SK-N-SH treated with all-trans-retinoic acid at 6 μM for 48 hours (cell line): ENCODE measurements at regions not wholly inside any gene's neighbourhood (a gene's known extent, or its start where the extent isn't known, plus 50 kb on each side); places are given as distances from the start of the nearest gene placed in this dataset.

Experiments
- ATAC-seq: fragments of 200-7000 bp; cut with Tn5 transposase; 3 replicates; pipeline ENCODE4 v1.9.1; 2020; ENCODE audit warnings: mild to moderate bottlenecking, moderate library complexity
- ARNTL ChIP-seq: fragments of 450-650 bp; formaldehyde crosslinking; IDR thresholded peaks from 2 replicates; pipeline ENCODE4 v1.5.0; 2020; ENCODE audit warnings: low read depth, mild to moderate bottlenecking, moderate library complexity, borderline replicate concordance
- CSDC2 ChIP-seq: fragments of 250-450 bp; sonication (Bioruptor Pico); IDR thresholded peaks from 2 replicates; pipeline ENCODE4 v1.5.0; 2020; ENCODE audit warnings: mild to moderate bottlenecking, moderate library complexity
- ISL1 ChIP-seq: fragments of 250-450 bp; sonication (Bioruptor Pico); IDR thresholded peaks from 2 replicates; pipeline ENCODE4 v2.1.2; 2022; ENCODE audit warnings: mild to moderate bottlenecking, moderate library complexity
- OSR1 ChIP-seq: fragments of 250-450 bp; sonication (Bioruptor Pico); IDR thresholded peaks from 2 replicates; pipeline ENCODE4 v1.8.0; 2022; ENCODE audit warnings: moderate library complexity, mild to moderate bottlenecking, inconsistent platforms
- PPARA ChIP-seq: fragments of 250-450 bp; sonication (Bioruptor Pico); IDR thresholded peaks from 2 replicates; pipeline ENCODE4 v1.5.0; 2020; ENCODE audit warnings: mild to moderate bottlenecking, borderline replicate concordance
- TCF4 ChIP-seq: fragments of 250-450 bp; sonication (Bioruptor Pico); IDR thresholded peaks from 2 replicates; pipeline ENCODE4 v1.8.0; 2021; ENCODE audit warnings: mild to moderate bottlenecking, moderate library complexity, borderline replicate concordance
- TOX ChIP-seq: fragments of 250-450 bp; sonication (Bioruptor Pico); IDR thresholded peaks from 2 replicates; pipeline ENCODE4 v1.8.0; 2021; ENCODE audit warnings: mild to moderate bottlenecking, moderate library complexity, borderline replicate concordance
- ZC3H10 ChIP-seq: fragments of 250-450 bp; sonication (Bioruptor Pico); IDR thresholded peaks from 2 replicates; pipeline ENCODE4 v1.5.1; 2021; ENCODE audit warnings: mild to moderate bottlenecking, moderate library complexity
- ZFP3 ChIP-seq: fragments of 250-450 bp; sonication (Bioruptor Pico); IDR thresholded peaks from 2 replicates; pipeline ENCODE4 v1.5.0; 2020; ENCODE audit warnings: mild to moderate bottlenecking, moderate library complexity
- ZFP30 ChIP-seq: fragments of 450-650 bp; formaldehyde crosslinking; IDR thresholded peaks from 2 replicates; pipeline ENCODE4 v1.5.0; 2022; ENCODE audit warnings: mild to moderate bottlenecking, moderate library complexity
- ZNF565 ChIP-seq: fragments of 450-650 bp; formaldehyde crosslinking; conservative IDR thresholded peaks from 2 replicates; pipeline ENCODE4 v1.5.0; 2020; ENCODE audit warnings: low read depth, mild to moderate bottlenecking, moderate library complexity
- ZNF70 ChIP-seq: fragments of 450-650 bp; formaldehyde crosslinking; IDR thresholded peaks from 2 replicates; pipeline ENCODE4 v1.5.0; 2020; ENCODE audit warnings: mild to moderate bottlenecking, moderate library complexity
- ZNF8 ChIP-seq: fragments of 450-650 bp; formaldehyde crosslinking; IDR thresholded peaks from 2 replicates; pipeline ENCODE4 v1.5.0; 2020; ENCODE audit warnings: mild to moderate bottlenecking, moderate library complexity
- TF ChIP-seq, protein P1 (sequence below): fragments of 250-450 bp; sonication (Bioruptor Pico); IDR thresholded peaks from 2 replicates; pipeline ENCODE4 v1.5.1; 2021; ENCODE audit warnings: mild to moderate bottlenecking, moderate library complexity
- TF ChIP-seq, protein P2 (sequence below): fragments of 250-450 bp; sonication (Bioruptor Pico); IDR thresholded peaks from 2 replicates; pipeline ENCODE4 v1.8.0; 2020; ENCODE audit warnings: mild to moderate bottlenecking, moderate library complexity, borderline replicate concordance
- TF ChIP-seq, protein P3 (sequence below): fragments of 250-450 bp; sonication (Bioruptor Pico); IDR thresholded peaks from 2 replicates; pipeline ENCODE4 v1.8.0; 2021; ENCODE audit warnings: low read depth, mild to moderate bottlenecking, moderate library complexity, borderline replicate concordance
- TF ChIP-seq, protein P4 (sequence below): fragments of 250-450 bp; sonication (Bioruptor Pico); IDR thresholded peaks from 2 replicates; pipeline ENCODE4 v1.5.1; 2020; ENCODE audit warnings: low read depth, mild to moderate bottlenecking, moderate library complexity
- TF ChIP-seq, protein P5 (sequence below): fragments of 250-450 bp; sonication (Bioruptor Pico); IDR thresholded peaks from 2 replicates; pipeline ENCODE4 v1.5.0; 2020; ENCODE audit warnings: mild to moderate bottlenecking, moderate library complexity

DNA sequence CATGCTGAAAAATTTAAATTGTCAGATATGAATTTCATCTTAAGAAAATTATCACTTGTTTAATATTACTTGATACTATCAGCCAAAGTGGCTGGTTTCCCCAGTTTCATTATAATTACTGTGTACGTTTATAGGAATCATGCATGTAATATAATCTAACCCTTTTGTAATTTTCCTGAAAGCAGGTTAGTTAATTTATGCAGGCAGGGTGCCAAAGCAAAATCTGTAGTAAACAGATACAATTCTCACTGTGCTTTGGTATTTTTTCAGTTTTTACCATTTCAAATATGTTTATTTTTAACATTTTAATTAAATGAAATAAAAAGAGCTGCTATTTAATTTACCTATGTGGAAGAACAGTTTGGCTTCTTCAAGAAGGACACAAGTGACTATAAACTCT is 1227.5 kb upstream of the MIR17HG start:
- no peak for ATAC-seq

DNA sequence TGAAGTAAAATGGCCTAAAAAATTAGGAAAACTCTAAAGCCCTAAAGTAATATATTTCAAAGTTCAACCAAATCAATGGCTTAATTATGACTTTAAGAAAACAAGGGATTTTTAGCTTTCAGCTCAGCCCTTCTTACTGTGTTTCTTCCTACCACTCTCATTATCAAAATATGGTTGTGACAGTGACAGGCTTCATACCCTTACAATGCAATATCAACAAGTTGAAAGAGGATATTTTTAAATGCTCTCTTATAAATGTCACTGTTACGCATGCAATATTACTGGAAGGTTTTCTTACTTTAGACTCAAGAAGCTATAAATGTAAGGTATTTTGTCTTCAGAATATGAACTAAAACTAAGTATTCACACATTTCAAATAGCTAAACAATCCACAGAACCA is 1225.7 kb upstream of the MIR17HG start:
- TF ChIP-seq TCF4 (CRISPR knock-in tag) (no peak), ZNF70 (CRISPR knock-in tag) (no peak), ZFP30 (CRISPR knock-in tag) (no peak), ZNF565 (CRISPR knock-in tag) (no peak), TOX (CRISPR knock-in tag) (no peak), OSR1 (CRISPR knock-in tag) (no peak), ARNTL (CRISPR knock-in tag) (no peak), ISL1 (no peak)
- TF ChIP-seq, protein P1, sequence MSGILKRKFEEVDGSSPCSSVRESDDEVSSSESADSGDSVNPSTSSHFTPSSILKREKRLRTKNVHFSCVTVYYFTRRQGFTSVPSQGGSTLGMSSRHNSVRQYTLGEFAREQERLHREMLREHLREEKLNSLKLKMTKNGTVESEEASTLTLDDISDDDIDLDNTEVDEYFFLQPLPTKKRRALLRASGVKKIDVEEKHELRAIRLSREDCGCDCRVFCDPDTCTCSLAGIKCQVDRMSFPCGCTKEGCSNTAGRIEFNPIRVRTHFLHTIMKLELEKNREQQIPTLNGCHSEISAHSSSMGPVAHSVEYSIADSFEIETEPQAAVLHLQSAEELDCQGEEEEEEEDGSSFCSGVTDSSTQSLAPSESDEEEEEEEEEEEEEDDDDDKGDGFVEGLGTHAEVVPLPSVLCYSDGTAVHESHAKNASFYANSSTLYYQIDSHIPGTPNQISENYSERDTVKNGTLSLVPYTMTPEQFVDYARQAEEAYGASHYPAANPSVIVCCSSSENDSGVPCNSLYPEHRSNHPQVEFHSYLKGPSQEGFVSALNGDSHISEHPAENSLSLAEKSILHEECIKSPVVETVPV (CRISPR knock-in tag), result no peak
- TF ChIP-seq, protein P2, sequence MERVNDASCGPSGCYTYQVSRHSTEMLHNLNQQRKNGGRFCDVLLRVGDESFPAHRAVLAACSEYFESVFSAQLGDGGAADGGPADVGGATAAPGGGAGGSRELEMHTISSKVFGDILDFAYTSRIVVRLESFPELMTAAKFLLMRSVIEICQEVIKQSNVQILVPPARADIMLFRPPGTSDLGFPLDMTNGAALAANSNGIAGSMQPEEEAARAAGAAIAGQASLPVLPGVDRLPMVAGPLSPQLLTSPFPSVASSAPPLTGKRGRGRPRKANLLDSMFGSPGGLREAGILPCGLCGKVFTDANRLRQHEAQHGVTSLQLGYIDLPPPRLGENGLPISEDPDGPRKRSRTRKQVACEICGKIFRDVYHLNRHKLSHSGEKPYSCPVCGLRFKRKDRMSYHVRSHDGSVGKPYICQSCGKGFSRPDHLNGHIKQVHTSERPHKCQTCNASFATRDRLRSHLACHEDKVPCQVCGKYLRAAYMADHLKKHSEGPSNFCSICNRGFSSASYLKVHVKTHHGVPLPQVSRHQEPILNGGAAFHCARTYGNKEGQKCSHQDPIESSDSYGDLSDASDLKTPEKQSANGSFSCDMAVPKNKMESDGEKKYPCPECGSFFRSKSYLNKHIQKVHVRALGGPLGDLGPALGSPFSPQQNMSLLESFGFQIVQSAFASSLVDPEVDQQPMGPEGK (CRISPR knock-in tag), result no peak
- ATAC-seq, result no peak

More for the DNA sequence above, 1227.5 kb upstream of the MIR17HG start:
- TF ChIP-seq ZFP30 (CRISPR knock-in tag), result no peak
- TF ChIP-seq TOX (CRISPR knock-in tag), result no peak
- no peak for TF ChIP-seq ZC3H10
- no peak for TF ChIP-seq ARNTL (CRISPR knock-in tag)
- no peak for TF ChIP-seq ZFP3 (CRISPR knock-in tag)
- TF ChIP-seq, protein P3, sequence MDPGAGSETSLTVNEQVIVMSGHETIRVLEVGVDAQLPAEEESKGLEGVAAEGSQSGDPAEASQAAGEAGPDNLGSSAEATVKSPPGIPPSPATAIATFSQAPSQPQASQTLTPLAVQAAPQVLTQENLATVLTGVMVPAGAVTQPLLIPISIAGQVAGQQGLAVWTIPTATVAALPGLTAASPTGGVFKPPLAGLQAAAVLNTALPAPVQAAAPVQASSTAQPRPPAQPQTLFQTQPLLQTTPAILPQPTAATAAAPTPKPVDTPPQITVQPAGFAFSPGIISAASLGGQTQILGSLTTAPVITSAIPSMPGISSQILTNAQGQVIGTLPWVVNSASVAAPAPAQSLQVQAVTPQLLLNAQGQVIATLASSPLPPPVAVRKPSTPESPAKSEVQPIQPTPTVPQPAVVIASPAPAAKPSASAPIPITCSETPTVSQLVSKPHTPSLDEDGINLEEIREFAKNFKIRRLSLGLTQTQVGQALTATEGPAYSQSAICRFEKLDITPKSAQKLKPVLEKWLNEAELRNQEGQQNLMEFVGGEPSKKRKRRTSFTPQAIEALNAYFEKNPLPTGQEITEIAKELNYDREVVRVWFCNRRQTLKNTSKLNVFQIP (CRISPR knock-in tag), result no peak
- no peak for TF ChIP-seq ISL1
- TF ChIP-seq TCF4 (CRISPR knock-in tag), result no peak

DNA sequence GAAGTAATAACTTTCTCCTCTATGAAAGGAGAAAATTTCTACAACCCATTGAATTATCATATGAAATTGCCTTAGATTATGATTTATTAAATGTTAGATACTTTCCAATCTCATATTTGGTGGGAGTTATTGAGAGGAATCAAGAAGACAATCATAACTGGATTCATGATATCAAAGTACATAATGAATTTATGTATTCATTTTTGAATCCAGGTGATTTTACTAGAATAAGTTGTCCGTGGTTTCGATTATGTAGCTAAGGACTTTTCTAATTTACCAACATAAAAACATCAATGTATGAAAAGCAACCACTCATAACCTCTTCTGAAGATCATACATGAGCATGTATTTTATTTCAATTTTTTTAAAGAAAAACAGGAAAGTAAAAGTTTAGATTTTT is 1225.0 kb upstream of the MIR17HG start:
- TF ChIP-seq ZNF70 (CRISPR knock-in tag) (no peak), ZNF8 (CRISPR knock-in tag) (no peak)
- TF ChIP-seq, all 23 proteins: peak for 0
- no peak for ATAC-seq

DNA sequence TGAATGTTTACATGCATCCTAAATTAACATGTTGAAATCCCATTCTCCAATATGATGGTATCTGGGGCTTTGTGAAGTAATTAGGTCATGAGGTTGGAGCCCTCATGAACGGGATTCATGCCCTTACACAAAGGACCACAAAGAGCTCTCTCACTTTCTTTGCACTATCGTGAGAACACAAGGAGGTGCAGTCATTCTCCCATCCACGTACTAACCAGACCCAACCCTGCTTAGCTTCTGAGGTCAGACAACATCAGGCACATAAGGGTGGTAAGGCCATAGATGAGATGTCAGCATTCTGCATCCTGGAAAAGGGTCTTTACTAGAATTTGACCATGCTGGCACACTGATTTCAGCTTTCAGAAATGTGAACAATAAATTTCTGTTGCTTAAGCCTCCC is 1211.9 kb upstream of the MIR17HG start:
- no peak for TF ChIP-seq ZNF565 (CRISPR knock-in tag)
- no peak for ATAC-seq

DNA sequence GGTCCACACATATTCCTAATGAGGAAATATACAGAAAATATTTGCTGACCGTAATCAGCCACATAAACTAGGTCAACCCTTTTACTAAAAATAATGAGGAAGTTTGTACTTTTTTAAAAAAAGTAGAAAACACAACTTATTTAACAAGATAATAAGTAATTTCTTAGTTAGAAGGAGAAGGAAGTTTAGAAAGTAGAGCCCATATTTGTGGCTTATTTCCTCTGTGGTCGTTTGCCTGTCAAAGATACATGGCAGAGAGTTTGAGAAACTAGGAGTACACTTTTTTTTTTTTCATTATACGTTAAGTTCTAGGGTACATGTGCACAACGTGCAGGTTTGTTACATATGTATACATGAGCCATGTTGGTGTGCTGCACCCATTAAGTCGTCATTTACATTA is 1205.2 kb upstream of the MIR17HG start:
- TF ChIP-seq ZC3H10, result no peak
- no peak for TF ChIP-seq CSDC2 (CRISPR knock-in tag)
- no peak for ATAC-seq

DNA sequence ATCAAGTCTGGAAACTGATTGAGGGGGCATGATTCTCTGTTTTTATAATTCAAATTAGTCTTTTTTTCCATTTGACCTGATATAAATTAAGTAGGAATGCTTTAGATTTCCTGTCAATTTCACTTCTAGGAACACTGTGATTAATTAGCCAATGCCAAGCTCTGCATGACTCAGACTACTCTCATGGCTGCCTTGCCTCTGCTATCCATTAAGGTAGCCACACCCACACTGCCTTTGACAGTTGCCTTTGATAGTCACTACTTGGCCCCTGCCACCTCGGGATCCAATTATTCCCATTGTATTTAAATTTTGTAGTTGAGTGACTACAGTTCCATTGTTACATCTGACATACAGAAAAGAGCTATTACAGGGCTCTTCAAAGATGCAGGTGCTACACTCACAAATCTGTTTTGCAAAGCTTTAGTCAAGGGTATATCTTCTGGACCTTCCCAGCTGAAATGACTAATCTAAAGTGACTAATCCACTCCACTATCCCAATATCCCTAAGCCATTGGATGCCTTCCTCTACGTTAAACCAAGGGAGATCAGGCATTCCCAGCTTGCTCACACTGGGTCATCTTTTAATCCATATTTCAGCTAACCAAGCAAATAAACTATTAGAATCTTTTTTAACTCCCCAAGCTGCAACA is 1193.1 kb upstream of the MIR17HG start:
- ATAC-seq, result no peak
- TF ChIP-seq TOX (CRISPR knock-in tag) (no peak), ZFP3 (CRISPR knock-in tag) (no peak), TCF4 (CRISPR knock-in tag) (no peak), OSR1 (CRISPR knock-in tag) (no peak), ZNF8 (CRISPR knock-in tag) (no peak), PPARA (CRISPR knock-in tag) (no peak)
- TF ChIP-seq, protein P4, sequence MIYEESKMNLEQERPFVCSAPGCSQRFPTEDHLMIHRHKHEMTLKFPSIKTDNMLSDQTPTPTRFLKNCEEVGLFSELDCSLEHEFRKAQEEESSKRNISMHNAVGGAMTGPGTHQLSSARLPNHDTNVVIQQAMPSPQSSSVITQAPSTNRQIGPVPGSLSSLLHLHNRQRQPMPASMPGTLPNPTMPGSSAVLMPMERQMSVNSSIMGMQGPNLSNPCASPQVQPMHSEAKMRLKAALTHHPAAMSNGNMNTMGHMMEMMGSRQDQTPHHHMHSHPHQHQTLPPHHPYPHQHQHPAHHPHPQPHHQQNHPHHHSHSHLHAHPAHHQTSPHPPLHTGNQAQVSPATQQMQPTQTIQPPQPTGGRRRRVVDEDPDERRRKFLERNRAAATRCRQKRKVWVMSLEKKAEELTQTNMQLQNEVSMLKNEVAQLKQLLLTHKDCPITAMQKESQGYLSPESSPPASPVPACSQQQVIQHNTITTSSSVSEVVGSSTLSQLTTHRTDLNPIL (CRISPR knock-in tag), result no peak
- TF ChIP-seq, protein P3 (CRISPR knock-in tag), result no peak
- TF ChIP-seq, protein P5, sequence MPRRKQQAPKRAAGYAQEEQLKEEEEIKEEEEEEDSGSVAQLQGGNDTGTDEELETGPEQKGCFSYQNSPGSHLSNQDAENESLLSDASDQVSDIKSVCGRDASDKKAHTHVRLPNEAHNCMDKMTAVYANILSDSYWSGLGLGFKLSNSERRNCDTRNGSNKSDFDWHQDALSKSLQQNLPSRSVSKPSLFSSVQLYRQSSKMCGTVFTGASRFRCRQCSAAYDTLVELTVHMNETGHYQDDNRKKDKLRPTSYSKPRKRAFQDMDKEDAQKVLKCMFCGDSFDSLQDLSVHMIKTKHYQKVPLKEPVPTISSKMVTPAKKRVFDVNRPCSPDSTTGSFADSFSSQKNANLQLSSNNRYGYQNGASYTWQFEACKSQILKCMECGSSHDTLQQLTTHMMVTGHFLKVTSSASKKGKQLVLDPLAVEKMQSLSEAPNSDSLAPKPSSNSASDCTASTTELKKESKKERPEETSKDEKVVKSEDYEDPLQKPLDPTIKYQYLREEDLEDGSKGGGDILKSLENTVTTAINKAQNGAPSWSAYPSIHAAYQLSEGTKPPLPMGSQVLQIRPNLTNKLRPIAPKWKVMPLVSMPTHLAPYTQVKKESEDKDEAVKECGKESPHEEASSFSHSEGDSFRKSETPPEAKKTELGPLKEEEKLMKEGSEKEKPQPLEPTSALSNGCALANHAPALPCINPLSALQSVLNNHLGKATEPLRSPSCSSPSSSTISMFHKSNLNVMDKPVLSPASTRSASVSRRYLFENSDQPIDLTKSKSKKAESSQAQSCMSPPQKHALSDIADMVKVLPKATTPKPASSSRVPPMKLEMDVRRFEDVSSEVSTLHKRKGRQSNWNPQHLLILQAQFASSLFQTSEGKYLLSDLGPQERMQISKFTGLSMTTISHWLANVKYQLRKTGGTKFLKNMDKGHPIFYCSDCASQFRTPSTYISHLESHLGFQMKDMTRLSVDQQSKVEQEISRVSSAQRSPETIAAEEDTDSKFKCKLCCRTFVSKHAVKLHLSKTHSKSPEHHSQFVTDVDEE (CRISPR knock-in tag), result no peak
- TF ChIP-seq, protein P1 (CRISPR knock-in tag), result no peak
